Activated CD4-positive, alpha-beta memory T cell treated with anti-CD3 and anti-CD28 coated beads, Interleukin-2, amount 10 ng/mL, durations not matched to agents 7 days and 5 days (primary cell): ENCODE measurements at regions not wholly inside any gene's neighbourhood (a gene's known extent, or its start where the extent isn't known, plus 50 kb on each side); places are given as distances from the start of the nearest gene placed in this dataset.

Source experiments
- CTCF ChIA-PET: fragments of 350-600 bp; sonication (Branson Sonifier 250); formaldehyde crosslinking; loops from one replicate; lab custom pipeline; 2021; ENCODE audit warnings: antibody characterized with exemption, inconsistent platforms; lab: Charles Lee
- POLR2A ChIA-PET: fragments of 350-600 bp; sonication (Branson Sonifier 250); formaldehyde crosslinking; loops from one replicate; lab custom pipeline; 2021; ENCODE audit warnings: antibody characterized with exemption; lab: Charles Lee
- DNase-seq: peaks from one replicate; pipeline ENCODE4 v3.0.0-alpha.2; 2020
- H3K27ac Mint-ChIP-seq: one replicate; pipeline ENCODE4 v1.8.0; 2021; ENCODE audit warnings: mild to moderate bottlenecking, mixed read lengths
- H3K27me3 Mint-ChIP-seq: one replicate; pipeline ENCODE4 v1.8.0; 2021; ENCODE audit warnings: mixed read lengths
- H3K36me3 Mint-ChIP-seq: one replicate; pipeline ENCODE4 v1.8.0; 2021; ENCODE audit warnings: low read depth, mixed read lengths
- H3K4me1 Mint-ChIP-seq: one replicate; pipeline ENCODE4 v1.8.0; 2021; ENCODE audit warnings: mixed read lengths
- H3K4me3 Mint-ChIP-seq: one replicate; pipeline ENCODE4 v1.8.0; 2021; ENCODE audit warnings: mild to moderate bottlenecking, mixed read lengths
- H3K9me3 Mint-ChIP-seq: one replicate; pipeline ENCODE4 v1.8.0; 2021; ENCODE audit warnings: mixed read lengths

GRCh38 chr11:134464981-134465730 lies 53.1 kb upstream of the B3GAT1 start:
- CTCF ChIA-PET = no interaction called here
- POLR2A ChIA-PET = no interaction called here

DNA sequence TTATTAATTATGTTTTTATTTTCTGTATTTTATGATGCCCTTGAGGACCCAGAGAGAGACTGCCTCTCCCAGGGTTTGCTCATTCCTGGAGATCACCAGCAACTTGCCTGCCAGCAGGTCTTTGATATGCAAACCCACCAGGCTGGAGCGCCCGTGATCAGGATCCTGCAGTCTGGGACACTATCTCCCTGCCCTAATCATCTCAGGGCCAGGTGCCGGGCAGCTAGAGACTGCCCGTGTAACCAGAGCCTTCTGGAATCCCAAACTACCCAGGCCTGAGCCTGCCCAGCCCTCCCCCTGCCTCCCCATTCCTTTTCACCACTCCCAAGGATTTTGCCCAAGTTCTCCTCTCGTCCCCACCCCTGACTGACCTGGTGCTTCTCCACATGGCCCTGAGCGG lies 52.2 kb upstream of the B3GAT1 start:
- Mint-ChIP-seq H3K4me3 (no peak overlapping the region), H3K27ac (no peak overlapping the region), H3K27me3 (peaks cover 25% of the 10 kb centered on the region), H3K4me1 (no peaks in the 10 kb centered on the region), H3K36me3 (no peaks in the 10 kb centered on the region), H3K9me3 (peaks cover 2% of the 10 kb centered on the region)
- DNase-seq = no peak
- ChIA-PET CTCF (no interaction called here), POLR2A (no interaction called here)

More at GRCh38 chr11:134464981-134465730, 53.1 kb upstream of the B3GAT1 start:
- Mint-ChIP-seq H3K9me3 (no peaks in the 10 kb centered on the region), H3K27ac (no peak overlapping the region), H3K27me3 (peaks cover 24% of the 10 kb centered on the region), H3K36me3 (no peaks in the 10 kb centered on the region), H3K4me3 (no peak overlapping the region), H3K4me1 (no peaks in the 10 kb centered on the region)
- no peak for DNase-seq

DNA sequence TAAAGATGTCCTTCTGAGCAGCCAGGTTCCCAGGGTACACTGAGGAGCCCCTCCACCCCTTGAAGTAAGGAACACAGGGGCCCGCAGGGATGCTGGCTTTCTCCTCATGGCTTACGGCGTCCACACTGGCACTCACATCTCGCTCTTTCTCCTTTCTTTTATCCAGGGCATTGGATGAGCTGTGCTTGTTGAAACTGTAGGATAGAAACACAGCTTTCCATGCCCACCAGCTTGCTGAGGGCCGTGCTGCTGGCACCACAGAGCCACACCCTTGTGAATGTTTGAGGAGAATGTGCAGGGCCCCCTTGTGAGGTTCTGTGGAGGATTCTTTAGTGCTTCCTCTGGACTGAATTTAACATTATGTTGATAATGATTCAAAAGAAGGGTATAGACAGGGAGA lies 51.7 kb upstream of the B3GAT1 start:
- ChIA-PET CTCF (no interaction called here), POLR2A (no interaction called here)
- Mint-ChIP-seq H3K4me3 (no peak overlapping the region), H3K36me3 (no peaks in the 10 kb centered on the region), H3K27me3 (peaks cover 25% of the 10 kb centered on the region), H3K27ac (no peak overlapping the region), H3K4me1 (no peaks in the 10 kb centered on the region), H3K9me3 (peaks cover 5% of the 10 kb centered on the region)
- no peak for DNase-seq
